Activated CD8-positive, alpha-beta memory T cell treated with anti-CD3 and anti-CD28 coated beads, Interleukin-2, amount 10 ng/mL, durations not matched to agents 7 days and 5 days (primary cell): ENCODE measurements at regions not wholly inside any gene's neighbourhood (a gene's known extent, or its start where the extent isn't known, plus 50 kb on each side); places are given as distances from the start of the nearest gene placed in this dataset.

Source experiments
- ATAC-seq: fragments of 150-1000 bp; cut with Tn5 transposase; one replicate; pipeline ENCODE4 v1.10.0; 2021; ENCODE audit warnings: moderate library complexity
- CTCF ChIA-PET: fragments of 350-600 bp; sonication (Branson Sonifier 250); formaldehyde crosslinking; loops from one replicate; lab custom pipeline; 2021; ENCODE audit warnings: antibody characterized with exemption; lab: Charles Lee
- DNase-seq: peaks from one replicate; pipeline ENCODE4 v3.0.0-alpha.2; 2020
- H3K27ac Mint-ChIP-seq: one replicate; pipeline ENCODE4 v1.8.0; 2021; ENCODE audit warnings: mild to moderate bottlenecking, mixed read lengths
- H3K27me3 Mint-ChIP-seq: one replicate; pipeline ENCODE4 v1.8.0; 2021; ENCODE audit warnings: mixed read lengths
- H3K36me3 Mint-ChIP-seq: one replicate; pipeline ENCODE4 v1.8.0; 2021; ENCODE audit warnings: mild to moderate bottlenecking, mixed read lengths
- H3K4me1 Mint-ChIP-seq: one replicate; pipeline ENCODE4 v1.8.0; 2021; ENCODE audit warnings: mixed read lengths
- H3K4me3 Mint-ChIP-seq: one replicate; pipeline ENCODE4 v1.8.0; 2021; ENCODE audit warnings: mild to moderate bottlenecking, moderate library complexity, mixed read lengths
- H3K9me3 Mint-ChIP-seq: one replicate; pipeline ENCODE4 v1.8.0; 2022; ENCODE audit warnings: low read depth, mixed read lengths

DNA sequence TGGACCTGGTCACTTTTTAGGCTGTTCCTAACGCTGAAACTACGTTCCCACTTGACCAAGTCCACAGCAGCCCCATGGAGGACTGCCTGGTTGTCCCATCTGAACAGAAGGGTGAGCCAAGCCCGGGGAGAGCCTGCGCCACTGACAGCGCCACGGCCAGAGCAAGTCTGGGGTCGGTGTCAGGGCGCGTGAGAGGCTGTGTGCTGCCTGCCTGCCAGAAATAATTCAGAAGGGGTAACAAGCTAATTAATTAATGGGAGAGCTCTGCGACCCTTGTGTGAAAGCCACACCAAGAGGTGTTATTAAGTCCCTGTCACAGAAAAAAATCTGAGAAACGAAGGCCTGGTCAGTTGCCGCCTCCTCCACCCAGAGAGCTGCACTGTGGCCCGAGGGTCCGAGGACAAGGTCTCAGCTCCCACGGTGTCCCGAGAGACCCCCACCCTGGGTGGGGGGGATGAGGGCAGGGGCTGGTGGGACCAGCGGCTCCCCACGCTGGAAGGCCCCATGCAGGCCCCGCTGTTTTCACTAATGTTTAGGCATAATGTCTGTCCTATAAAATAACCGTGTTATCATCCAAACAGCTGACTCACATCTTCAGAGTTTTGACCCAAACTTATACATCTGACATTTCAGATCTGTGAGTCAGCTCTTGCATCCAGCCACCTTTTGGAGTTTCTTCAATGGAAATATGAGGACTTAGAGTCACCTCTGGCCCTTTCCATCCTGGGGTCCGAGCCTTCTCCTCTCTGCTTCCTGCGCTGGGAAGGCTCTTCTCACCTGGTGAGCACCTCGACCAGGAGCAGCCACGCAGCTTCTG is 58.5 kb downstream of the DLL1 start:
- Mint-ChIP-seq H3K36me3 (no peaks in the 10 kb centered on the region), H3K27ac (no peak overlapping the region), H3K4me1 (no peaks in the 10 kb centered on the region), H3K27me3 (no peaks in the 10 kb centered on the region), H3K9me3 (no peaks in the 10 kb centered on the region), H3K4me3 (no peak overlapping the region)
- ATAC-seq (no peak), DNase-seq (no peak)
- CTCF ChIA-PET = no interaction called here

DNA sequence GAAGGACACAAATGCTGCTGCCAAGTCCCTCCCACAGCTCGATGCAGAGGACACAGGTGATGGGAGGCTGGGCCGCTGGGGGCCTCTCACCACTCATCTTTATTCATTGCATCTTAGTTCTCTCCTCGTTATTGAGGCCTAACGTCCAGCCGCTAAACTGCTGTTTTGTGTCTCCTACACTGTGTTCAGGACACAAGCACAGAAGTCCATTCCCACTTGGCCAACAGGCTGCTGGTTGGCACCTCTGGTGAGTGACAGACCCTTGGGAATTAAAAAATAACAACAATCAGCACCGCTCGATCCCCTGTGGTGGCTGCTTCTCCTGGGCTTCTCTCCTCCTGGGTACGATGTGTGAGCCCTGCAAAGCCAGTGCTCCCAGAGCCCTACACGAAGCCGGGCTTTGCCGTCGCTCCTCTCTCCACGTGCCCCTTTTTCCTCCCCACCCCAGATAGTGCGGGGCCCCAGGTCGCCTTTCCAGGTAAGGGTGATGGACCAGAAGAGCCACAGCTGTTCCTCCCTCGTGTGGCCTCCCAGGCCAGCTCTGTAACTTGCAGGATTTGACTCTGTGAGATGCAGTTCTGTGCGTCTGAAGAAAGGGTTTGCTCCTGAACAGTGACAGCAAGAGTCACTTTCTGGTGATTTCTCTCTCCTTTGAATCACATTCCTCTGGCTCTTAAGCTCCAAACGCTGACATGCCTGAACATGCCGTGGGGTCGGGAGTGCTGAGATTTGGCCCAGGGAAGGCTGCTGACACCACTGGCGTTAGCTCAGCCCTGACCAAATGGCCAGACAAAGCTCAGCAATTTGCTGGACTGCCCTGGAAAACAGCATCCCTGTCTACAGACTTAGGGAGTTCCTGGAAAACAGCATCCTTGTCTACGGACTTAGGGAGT is 59.3 kb downstream of the DLL1 start:
- DNase-seq (no peak), ATAC-seq (no peak)
- CTCF ChIA-PET = no interaction called here
- Mint-ChIP-seq H3K27me3 (peaks cover under 1% of the 10 kb centered on the region), H3K36me3 (no peaks in the 10 kb centered on the region), H3K27ac (no peak overlapping the region), H3K9me3 (no peaks in the 10 kb centered on the region), H3K4me3 (no peak overlapping the region), H3K4me1 (no peaks in the 10 kb centered on the region)

DNA sequence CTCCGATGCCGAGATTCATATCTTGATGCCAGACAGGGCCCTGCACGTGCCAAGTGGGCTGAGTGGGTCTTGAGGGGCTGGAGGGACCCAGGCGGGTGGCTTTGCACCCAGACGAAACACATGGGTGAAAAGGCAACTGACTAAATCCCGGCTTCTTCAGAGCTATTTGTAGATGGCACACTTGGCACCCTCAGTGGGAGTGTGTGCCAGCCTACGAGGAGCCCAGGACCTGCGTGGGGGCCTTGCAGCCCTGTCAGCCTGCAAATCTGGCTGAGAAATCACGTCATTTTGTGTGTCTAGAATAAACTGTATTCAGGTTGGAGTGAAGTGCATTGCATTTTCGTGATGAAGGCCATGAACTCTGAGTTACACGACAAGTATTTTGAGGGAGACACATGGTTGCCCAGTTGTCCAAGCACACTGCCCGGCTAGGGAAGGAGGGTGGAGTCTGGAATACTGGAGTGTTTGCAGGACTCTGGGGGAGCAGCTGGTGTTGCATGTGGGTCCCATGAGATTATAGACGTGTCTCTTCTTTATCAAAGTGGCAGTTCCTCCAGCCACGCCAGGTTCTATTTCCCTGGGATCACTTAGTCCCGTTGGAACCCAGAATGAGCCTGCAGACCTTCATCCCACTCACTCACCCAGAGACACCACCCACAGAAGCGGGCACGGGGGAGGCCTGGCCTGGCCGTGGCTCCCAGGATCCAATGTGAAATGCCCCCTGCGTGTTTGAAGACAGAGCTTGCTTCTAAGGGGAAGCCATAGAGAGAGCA is 60.2 kb downstream of the DLL1 start:
- H3K27me3 Mint-ChIP-seq = peaks cover 7% of the 10 kb centered on the region
- ATAC-seq (no peak), DNase-seq (no peak)
- H3K27ac Mint-ChIP-seq = no peak overlapping the region
- no peaks in the 10 kb centered on the region for H3K4me1 Mint-ChIP-seq
- CTCF ChIA-PET = no interaction called here
- no peaks in the 10 kb centered on the region for H3K36me3 Mint-ChIP-seq
- H3K9me3 Mint-ChIP-seq = no peaks in the 10 kb centered on the region
- no peak overlapping the region for H3K4me3 Mint-ChIP-seq

GRCh38 chr6:170229851-170230519 is 60.9 kb downstream of the DLL1 start:
- no peaks in the 10 kb centered on the region for H3K4me1 Mint-ChIP-seq
- no peaks in the 10 kb centered on the region for H3K36me3 Mint-ChIP-seq
- ATAC-seq = no peak
- H3K4me3 Mint-ChIP-seq = no peak overlapping the region
- no peak overlapping the region for H3K27ac Mint-ChIP-seq
- CTCF ChIA-PET = no interaction called here
- no peaks in the 10 kb centered on the region for H3K9me3 Mint-ChIP-seq
- peaks cover 7% of the 10 kb centered on the region for H3K27me3 Mint-ChIP-seq
- DNase-seq = no peak

DNA sequence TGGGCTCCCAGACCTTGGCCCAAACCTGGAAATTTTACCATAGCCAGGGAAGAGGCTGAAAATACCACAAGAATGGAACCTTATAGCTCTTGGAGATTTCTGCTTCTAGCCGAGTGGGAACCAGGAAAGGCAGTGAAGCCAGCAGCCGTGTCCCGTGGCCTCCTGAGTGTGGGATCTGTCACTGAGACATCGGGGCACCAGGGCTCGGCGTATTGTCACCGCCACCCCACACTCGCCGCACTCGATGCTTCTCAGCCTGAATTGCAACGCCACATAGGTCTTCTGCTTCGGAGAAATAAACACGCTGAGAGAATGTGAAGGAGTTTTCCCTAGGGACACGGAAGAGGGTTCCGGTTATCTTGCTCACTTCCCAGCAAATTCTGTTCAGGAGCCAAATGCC is 61.5 kb downstream of the DLL1 start:
- no peaks in the 10 kb centered on the region for H3K9me3 Mint-ChIP-seq
- H3K4me3 Mint-ChIP-seq = no peak overlapping the region
- CTCF ChIA-PET = no interaction called here
- no peak overlapping the region for H3K27ac Mint-ChIP-seq
- H3K27me3 Mint-ChIP-seq = peaks cover 7% of the 10 kb centered on the region
- H3K4me1 Mint-ChIP-seq = no peaks in the 10 kb centered on the region
- DNase-seq = no peak
- no peak for ATAC-seq
- H3K36me3 Mint-ChIP-seq = no peaks in the 10 kb centered on the region

- no peak for DNase-seq
- Mint-ChIP-seq H3K27ac (no peak overlapping the region), H3K27me3 (peaks cover 7% of the 10 kb centered on the region), H3K4me3 (no peak overlapping the region), H3K4me1 (no peaks in the 10 kb centered on the region), H3K9me3 (no peaks in the 10 kb centered on the region), H3K36me3 (no peaks in the 10 kb centered on the region)
- no peak for ATAC-seq
- CTCF ChIA-PET = no interaction called here
These were observed 62.0 kb downstream of the DLL1 start for GRCh38 chr6:170228946-170229310.

DNA sequence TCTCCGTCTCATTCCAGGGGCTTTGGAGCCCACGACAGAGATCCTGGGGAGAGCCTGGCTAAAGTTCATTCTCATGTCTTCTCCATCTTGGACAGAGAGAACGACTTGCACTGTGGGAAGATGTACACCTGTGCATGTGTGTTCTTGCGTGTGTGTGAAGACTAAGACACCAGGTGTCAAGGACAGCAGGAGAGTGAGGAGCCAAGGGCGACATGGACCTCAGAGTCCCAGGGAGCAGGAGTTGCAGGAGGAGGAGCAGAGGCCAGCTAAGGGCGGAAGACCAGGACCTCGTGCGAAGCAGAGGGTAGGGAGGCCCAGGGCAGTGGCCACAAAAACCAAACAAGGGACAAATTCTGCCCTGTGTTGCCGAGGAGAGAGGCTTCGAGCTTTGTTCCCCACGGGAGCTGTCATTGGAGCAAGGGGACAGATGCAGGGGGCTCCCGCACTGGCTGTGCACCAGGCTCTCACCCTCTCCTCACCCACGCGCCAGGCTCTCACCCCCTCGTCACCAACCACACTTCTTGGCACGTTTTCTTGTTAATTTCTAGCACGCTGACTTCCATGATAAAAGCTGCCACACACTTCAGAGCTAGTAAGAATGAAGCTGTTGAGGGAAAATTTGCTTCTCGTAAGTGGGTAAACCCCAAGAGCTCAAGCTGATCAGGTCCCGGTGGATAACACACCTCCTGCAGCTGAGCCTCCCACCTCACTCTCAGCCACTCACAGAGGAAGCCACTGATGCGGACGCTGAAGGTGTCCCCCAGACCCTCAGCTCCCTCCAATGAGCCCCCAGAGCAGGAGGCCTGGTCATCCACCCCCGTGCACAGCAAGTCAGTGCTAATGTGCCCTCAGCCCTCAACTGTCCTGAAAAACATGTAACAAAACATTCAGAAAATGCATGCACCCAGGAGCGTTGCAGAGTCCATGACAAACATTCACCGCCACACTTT is 62.6 kb downstream of the DLL1 start:
- H3K4me1 Mint-ChIP-seq = peaks cover 1% of the 10 kb centered on the region
- H3K27ac Mint-ChIP-seq = no peak overlapping the region
- H3K4me3 Mint-ChIP-seq = no peak overlapping the region
- H3K27me3 Mint-ChIP-seq = peaks cover 7% of the 10 kb centered on the region
- no peak for DNase-seq
- no peaks in the 10 kb centered on the region for H3K9me3 Mint-ChIP-seq
- CTCF ChIA-PET = no interaction called here
- ATAC-seq = no peak
- no peaks in the 10 kb centered on the region for H3K36me3 Mint-ChIP-seq

GRCh38 chr6:170227521-170227983 is 63.3 kb downstream of the DLL1 start:
- Mint-ChIP-seq H3K4me1 (peaks cover 9% of the 10 kb centered on the region), H3K4me3 (no peak overlapping the region), H3K27ac (no peak overlapping the region), H3K36me3 (no peaks in the 10 kb centered on the region), H3K9me3 (no peaks in the 10 kb centered on the region), H3K27me3 (peaks cover 9% of the 10 kb centered on the region)
- CTCF ChIA-PET = no interaction called here
- ATAC-seq = no peak
- no peak for DNase-seq

DNA sequence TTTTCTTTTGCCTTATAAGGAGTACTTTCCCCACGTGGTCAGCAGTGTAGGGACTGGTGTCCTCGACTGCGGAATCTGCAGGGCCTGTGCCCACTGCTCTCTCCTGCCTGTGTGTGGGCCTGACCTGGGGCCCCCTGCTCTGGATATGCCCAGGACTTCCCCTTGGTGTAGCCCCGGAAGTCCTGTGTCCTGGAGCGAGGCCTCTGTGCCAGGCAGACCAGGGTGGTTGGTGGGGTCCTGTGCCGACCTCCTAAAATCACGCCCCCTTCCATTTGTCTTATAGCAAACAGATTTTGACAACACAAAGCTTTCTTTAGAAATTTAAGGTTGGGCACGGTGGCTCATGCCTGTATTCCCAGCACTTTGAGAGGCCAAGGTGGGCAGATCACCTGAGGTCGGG is 64.2 kb downstream of the DLL1 start:
- DNase-seq (no peak), ATAC-seq (no peak)
- no peak overlapping the region for H3K4me3 Mint-ChIP-seq
- H3K27me3 Mint-ChIP-seq = peaks cover 11% of the 10 kb centered on the region
- peaks cover 12% of the 10 kb centered on the region for H3K4me1 Mint-ChIP-seq
- no peaks in the 10 kb centered on the region for H3K36me3 Mint-ChIP-seq
- H3K9me3 Mint-ChIP-seq = no peaks in the 10 kb centered on the region
- H3K27ac Mint-ChIP-seq = no peak overlapping the region
- CTCF ChIA-PET = no interaction called here

GRCh38 chr6:170225852-170226417 is 64.9 kb downstream of the DLL1 start:
- no peak for ATAC-seq
- H3K27me3 Mint-ChIP-seq = peaks cover 11% of the 10 kb centered on the region
- peaks cover 12% of the 10 kb centered on the region for H3K4me1 Mint-ChIP-seq
- CTCF ChIA-PET = no interaction called here
- no peak for DNase-seq
- H3K9me3 Mint-ChIP-seq = no peaks in the 10 kb centered on the region
- H3K36me3 Mint-ChIP-seq = no peaks in the 10 kb centered on the region
- no peak overlapping the region for H3K27ac Mint-ChIP-seq
- no peak overlapping the region for H3K4me3 Mint-ChIP-seq

GRCh38 chr6:170224694-170225660 is 65.9 kb downstream of the DLL1 start:
- Mint-ChIP-seq H3K9me3 (no peaks in the 10 kb centered on the region), H3K27me3 (peaks cover 11% of the 10 kb centered on the region), H3K27ac (no peak overlapping the region), H3K36me3 (no peaks in the 10 kb centered on the region), H3K4me1 (peaks cover 12% of the 10 kb centered on the region), H3K4me3 (no peak overlapping the region)
- ATAC-seq (no peak), DNase-seq (no peak)
- CTCF ChIA-PET = no interaction called here
